GM21825 (cell line): ENCODE measurements at regions not wholly inside any gene's neighbourhood (a gene's known extent, or its start where the extent isn't known, plus 50 kb on each side); places are given as distances from the start of the nearest gene placed in this dataset.

Experiments used
- ATAC-seq: cut with Tn5 transposase; IDR thresholded peaks from one replicate; pipeline ENCODE4 v1.9.1; 2021; ENCODE audit warnings: mild to moderate bottlenecking, moderate library complexity; ENCODE audit not compliant: unreplicated experiment

DNA sequence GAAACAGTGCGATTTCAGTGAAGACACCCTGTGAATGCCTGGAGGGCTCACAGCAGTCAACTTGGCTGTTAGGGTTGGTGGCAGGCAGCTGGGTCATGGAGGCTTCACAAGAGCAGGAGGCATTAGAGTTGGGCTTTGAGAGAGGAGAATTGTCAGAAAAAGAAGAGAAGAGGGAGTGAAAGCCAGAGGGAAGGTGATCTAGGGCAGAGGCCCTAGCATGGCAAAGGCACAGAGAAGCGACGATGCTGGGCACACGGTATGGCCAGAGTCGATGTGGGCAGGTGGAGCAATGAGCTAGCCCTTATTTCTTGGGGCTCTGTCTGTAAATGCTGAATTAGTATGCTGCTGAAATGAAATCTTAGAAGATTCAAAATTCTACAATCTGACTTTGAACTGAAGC, 52.6 kb upstream of the OLFM4 start:
- no peak for ATAC-seq

DNA sequence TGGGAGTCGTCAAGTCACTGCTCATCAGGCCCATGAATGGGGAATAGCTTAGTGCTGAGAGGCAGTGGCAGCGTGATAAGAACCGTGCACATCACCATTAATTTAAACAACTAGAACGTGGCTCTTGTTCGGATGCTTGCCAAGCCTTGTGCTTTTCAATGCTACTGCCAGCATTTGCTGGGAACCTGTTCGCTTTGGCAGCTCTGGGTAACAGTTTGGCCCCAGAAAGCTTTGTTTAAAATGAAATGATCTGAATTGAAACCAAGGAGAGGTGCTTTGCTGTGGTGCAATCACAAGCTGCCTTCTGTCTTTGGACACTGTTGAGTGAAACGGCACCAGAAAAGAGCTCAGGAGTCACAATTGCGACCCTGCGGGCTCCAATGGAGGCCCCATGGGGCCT, 53.5 kb upstream of the OLFM4 start:
- no peak for ATAC-seq

DNA sequence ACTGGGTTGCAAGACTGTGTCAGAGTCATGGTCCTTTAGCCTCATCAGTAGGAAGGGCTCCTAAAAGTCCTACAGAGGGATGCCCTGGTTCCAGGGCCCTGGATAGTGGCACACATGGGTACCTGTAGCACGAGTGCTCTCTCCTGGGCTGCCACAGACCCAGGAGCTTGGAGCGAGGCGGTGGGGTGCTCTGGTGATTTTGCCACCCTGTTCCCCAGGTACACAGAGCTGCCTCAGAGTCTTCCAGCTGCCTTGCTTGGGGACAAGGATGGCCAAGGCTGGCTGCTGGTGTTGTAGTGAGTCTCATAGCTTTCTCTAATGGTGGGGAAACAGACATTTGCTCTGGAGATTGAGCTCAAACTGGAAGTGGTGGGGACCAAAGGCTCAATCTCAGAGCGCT, 53.9 kb upstream of the OLFM4 start:
- ATAC-seq = no peak

DNA sequence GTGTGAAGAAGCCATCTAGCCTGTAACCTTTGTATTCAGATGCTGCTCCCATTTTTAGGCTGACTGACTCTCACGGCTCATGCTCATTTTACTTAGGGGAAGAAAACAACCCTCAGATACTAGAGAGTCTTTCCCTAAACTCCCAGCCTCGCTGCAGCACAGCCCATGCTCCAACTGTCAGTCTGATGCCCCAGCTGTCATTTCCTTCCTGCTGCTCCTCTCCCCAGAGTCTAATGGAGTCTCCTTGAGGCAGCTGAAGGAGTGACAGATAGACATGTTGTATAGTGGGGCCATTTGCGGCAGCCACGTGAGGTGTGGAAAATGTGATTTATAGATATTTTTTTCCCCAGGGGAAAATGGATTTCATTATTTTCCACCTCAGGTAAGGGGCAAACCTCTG, 59.2 kb upstream of the OLFM4 start:
- no peak for ATAC-seq

DNA sequence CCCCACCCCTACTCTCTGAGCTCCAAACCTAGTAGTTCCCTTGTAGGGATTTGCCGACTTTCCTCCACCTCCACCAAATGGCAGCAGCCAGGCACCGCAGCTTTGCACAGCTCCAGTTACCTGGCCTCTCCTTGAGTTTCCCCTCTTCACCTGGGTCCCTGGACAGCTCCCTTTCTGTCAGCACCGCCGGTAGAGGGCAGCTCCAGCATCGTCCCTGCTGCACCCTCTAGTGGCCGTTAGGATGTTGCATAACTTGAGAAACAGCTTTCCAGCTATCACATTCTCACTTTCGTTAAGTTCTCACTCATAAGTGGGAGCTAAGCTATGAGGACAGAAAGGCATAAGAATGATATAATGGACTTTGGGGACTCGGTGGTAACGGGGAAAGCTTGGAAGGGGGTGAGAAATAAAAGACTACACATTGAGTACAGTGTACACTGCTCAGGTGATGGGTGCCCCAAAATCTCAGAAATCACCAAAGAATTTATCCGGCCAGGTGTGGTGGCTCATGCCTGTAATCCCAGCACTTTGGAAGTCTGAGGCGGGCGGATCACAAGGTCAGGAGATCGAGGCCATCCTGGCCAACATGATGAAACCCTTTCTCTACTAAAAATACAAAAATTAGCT, 60.4 kb upstream of the OLFM4 start:
- ATAC-seq = peak; percentile 98

DNA sequence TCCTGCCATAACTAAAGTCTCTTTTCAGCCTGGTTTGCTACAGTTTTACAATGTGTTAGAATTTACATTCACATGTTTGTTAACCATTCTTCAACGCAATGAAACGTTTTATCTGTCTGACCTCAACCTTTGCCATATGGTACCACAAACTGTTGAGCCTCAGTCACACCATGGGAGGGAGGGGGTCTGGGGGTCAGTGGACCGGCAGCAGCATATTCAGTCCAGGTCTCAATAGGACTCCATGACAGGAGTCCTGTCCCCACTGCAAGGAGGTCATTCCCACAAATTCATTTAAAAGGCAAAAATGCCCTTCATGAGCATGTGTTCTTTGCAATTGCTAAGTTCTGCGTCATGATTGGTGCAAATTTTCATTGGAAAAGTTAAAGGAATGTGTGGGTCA, 66.6 kb upstream of the OLFM4 start:
- ATAC-seq = no peak

DNA sequence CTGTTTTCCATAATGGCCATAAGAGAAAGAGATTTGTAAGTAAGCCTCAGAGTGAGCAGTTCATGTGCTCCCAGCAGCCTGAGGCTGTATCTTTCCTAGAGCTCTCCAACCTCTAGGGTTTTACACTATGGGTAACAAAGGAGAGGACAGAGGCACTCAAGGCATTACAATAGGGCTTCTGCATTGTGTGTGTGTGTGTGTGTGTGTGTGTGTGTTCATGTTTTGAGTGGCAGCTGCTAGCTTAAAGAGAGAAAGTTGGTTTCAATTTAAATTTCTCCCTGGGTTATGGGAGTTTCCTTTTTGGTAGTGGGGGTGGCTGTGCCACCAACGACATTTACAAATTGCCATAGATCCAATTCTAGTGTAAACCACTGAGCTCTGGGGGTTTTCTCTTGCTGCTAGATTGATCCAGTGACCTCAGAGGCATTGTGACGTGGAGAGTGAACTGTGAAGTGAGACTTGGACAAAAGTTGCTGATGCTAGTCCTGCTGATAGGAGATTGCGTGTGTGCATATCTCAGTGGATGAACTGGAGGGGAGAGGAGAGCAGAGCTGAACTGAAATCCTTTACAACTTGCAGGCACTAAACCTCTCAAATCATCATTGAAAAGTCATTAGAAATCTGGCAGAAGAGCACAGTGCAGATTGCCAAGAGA, 67.2 kb upstream of the OLFM4 start:
- no peak for ATAC-seq

DNA sequence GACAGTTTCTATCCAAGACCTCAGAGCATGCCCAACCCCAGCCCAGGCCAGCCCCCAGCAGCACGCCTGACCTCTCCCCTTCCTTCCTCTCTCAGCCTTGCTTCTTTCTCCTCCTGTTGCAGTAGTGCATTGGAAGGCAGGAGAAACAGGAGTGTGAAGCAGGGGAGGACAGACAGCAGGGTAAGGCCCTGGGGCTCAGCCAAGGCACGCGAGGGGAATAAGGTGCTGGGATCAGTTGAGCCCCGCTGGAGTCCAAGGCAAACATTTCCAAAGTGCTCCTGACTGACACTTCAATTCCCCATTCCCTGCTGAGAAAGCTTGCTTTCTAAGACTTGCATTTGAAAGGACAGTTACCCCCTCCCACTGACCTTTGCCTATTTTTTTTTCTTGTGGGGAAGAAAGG, 73.1 kb upstream of the OLFM4 start:
- ATAC-seq = no peak

DNA sequence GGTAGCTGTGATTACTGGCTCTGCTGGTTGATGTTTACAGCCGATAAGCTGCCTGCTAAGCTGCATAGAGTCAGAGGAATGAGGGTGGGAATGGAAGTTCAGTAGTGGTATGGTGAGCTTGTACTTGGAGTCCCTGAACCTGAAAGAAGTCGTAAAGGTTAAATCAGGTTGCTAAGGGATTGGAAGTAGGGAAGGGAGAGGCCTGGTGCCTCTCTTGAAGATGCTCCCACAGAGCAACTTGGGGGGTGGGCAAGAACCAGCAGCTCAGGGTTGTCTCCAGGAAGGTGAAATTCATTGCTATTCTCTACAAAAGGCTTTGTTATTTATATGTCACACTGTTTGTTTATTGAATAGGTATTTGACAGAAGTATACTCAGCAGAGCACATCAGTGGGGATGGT, 73.8 kb upstream of the OLFM4 start:
- no peak for ATAC-seq

DNA sequence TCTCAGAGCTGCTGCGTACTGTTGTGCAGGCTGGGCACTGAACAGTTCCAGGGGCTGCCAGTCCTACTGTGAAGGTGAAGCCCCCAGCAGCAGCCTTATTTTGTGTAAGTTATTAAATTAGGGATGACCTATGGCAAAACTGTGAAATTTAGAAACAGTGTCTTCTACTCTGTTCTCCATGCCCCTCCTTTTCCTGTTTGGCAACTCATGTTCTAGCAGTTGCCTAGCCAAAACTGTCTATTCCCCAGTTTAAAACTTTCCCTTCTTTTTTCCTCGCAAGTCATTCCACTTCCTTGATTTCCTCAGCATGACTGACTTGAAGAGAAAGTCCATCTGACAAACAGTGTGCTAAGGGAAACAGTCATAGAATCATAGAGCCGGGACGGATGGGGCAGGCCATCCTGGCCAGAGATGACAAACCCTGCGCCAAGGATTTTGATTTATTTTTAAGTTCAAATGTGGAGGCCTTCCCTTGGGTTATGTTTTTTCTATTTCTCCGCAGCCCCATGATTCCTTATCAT, 78.1 kb upstream of the OLFM4 start:
- no peak for ATAC-seq

DNA sequence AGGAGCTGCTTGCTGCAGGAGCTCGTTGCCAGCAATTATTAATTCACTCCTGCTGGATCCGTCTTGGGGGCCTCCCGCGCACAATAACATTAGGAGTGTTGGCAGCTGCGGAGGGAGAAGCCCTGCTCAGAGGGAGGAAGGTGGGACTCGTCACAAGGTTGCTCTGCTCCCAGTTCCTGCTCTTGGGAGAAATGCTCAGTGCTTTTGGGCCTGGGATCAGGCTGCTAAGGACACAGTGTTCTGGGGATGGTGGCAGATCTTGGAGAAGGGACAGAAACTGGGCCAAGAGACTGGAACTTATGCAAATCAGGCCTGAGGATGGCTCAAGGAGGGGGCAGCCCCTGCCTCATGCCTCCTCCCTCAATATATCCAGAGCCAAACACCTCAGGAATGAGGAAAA, 78.9 kb upstream of the OLFM4 start:
- ATAC-seq = no peak

DNA sequence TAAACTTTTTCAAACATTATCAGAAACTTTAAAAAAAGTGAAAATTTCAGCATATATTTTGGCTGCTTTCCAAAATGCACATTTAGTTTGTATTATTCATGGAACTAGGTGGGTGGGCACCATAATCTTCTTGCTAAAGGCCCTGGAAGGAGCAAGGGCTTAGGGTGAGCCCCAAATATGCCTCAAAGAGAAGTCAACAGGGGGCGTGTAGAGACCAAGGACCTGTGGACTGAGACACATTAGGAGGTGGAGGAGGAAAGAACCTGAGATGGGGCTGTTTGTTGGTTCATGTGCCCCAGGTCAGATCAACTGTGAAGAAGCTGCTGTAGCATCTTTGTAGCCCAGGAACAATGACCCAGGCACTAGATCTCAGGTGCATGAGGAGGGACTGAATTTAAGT, 79.6 kb upstream of the OLFM4 start:
- no peak for ATAC-seq

DNA sequence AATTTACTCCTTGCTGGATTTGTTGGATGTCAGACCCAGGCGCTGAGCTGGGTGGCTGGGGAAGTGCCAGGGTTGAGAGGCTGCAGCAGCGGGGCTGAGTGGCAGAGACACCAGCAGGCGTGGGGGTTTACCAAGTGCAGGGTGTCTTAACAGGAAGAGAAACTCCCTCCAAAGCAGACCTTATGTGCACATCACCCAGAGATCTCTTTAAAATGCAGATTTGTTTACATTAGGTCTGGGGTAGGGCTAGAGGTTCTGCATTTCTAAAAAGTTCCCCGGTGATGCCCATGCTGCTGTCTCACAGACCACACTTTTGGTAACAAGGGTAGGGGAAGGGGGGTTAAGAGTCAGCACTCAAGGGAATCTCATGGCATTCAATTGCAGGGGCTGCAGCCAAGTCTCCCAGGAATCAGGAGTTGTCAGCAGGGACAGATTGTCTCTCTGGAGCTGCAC, 80.7 kb upstream of the OLFM4 start:
- ATAC-seq = no peak

DNA sequence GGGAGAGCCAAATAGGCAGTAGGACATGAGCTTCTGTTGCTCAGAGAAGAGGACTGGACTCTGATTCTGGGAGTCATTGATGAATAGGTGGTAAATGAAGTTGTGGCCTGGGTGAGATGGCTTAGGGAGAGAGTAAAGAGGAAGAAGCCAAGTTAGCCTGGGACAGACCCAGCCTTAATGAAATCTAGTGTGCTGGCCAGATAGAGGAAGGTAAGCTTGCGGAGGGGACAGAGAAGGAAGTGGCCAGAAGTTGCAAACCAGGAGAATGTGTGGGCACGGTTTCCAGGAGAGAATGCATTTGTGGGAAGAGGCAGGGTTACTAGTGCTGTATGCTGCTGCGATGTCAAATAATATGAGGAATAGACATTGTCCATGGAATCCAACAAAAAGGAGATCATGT, 83.3 kb upstream of the OLFM4 start:
- no peak for ATAC-seq

DNA sequence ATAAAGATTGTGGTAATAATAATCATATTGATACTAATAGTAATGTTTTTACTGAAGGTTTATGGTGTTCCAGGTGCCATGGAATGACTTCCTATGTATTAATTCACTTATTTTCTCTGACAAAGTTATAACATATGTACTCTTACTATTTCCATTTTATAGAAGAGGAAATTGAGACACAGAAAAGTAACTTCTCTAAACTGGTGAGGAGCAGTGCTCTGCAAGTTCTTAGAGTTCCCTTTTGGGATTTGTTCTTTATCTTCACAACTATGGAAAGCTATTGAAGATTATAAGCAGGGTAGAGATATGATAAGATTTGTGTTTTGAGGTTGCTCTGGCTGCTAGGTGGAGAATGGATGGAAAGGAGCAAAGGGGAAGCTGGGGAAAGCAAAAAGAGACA, 83.9 kb upstream of the OLFM4 start:
- ATAC-seq = no peak

DNA sequence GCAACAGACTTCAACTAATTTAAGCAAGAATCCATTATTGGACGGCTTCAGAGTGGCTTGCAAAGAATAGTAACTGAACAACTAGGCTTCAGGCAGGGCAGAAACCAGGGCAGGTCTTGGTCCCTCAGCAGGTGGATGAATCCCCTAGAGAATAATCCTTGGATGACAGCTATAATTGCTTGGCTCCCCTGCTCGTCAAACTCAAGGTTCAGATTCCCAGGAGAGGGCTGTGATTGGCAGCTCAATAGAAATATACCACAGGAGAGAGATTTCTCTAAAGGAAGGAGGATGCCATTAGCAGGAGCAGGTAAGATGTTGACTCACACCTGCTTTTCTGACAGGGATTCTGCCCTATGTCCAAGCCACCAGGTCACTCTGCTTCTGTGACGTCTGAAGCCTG, 89.6 kb upstream of the PCDH8 start:
- no peak for ATAC-seq

DNA sequence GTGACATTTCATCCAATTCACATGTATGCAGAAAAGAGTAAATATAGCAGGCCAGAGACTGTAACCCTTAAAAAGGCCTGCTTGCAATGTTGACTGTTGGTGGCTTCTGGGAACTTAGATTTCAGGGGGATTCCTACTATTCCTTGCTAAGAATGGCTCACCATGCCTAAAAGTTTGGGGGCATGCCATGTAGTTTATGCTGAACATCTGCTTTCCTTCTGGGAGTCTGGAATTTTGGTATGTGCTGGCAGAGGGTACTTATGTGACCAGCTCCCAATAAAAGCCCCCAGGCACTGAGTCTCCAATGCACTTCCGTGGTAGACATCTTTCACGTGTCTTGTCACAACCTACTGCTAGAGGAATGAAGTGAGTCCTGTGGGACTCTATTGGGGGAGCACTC, 88.4 kb upstream of the PCDH8 start:
- no peak for ATAC-seq

DNA sequence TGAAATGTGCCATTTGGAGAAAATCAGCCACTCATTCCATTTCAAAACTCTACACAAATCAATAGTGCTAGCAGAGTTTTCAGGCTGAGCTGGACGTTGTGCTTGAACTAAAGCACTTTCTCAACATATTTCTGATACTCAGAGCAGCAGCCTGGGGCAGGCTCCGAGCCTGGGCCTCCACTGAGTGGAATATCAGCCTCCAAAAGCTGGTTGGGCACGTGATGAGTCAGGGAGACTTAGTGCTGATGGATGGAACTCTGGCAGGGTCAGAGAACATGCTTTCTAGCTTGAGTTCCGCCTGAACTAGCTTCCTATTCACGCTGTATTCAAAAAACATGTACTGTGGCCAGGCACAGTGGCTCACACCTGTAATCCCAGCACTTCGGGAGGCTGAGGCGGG, 85.8 kb upstream of the PCDH8 start:
- no peak for ATAC-seq

DNA sequence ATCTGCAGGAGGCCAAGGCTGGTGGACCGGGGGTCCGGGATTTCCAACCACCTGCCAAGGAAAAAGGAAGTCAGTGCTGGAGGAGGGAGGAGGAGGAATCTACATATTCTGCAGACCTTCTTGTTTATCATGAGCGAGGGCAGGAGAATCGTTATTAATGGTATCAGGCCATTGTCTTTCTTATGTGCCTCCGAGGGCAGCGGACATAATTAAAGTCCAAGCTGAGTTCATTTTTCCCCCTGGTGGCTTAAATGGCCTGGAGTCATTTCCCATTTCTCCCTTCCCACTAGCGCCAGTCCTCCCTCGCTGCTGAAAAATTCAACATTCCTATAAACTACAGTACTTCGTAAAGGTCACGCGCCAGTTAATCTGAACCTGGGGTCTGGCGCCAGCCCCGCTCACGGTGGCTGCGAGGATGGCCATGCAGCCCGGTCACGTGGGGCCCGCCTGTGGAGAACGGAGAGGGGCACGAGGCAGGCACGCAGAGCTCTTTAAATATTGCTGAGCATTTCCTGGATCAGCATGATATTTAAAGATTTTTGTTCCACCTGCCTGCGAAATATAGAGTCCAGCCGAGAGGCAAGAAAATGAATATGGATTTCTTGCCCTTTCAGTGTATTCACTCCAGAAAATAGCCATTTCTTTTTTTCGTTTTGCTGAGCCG, 85.2 kb upstream of the PCDH8 start:
- no peak for ATAC-seq

DNA sequence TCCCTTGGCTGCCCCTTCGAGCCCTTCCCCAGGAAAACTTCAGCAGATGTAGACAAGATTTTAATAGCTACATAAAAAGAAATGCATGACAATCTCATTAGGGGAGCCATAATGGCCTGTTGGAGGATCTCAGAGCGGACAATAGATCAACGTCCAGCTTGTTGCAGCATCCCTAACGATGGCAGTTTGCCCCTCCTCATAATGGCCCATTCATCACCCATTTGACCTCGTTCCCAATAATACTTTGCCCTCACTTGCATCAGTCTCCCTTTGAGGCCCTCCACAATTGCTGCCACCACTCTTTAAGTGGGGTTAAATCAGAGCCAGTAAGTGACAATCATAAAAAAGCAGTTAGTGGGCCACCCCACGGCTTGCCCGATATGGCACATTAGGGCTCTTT, 84.7 kb upstream of the PCDH8 start:
- ATAC-seq = no peak

DNA sequence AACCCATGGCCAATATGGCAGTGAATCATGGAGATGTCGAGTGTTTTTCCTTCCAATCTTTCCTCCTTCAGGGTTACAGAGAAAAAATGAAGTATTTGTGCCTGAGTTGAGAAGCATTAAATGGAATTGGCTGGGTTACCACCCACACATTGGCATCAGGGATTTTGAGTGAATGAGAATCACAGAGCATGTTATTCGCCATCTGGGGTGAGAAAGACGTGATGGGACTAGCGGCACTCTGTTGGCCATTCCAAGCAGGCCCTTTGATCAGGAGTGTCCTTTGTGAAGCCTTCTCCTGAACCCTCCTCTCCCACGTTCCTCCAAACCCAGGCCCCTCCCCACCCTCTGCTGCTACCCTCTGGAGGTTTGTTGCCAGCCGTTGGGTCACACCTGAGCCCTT, 84.2 kb upstream of the PCDH8 start:
- ATAC-seq = no peak
